ENCODE measurements at regions not wholly inside any gene's neighbourhood (a gene's known extent, or its start where the extent isn't known, plus 50 kb on each side); places are given as distances from the start of the nearest gene placed in this dataset.

DNA sequence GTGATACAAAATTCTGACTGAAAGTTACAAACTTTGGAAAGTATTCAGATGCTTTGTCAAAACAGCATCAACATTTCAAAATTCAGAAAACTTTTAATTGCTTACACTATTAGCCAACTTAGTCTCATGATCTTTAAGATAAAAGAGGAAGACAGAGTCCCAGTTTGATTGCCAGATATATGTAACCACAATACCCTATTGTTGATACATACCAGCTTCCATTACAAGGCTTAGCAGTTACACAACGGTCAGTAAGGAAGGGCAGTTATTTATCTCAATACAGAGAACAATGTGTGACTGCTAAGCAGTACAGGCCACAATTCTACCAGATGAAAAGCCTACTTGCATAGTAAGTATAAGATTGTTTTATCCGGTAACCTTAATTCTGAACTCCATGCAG is 138.4 kb downstream of the SPANXN3 start:
- H3K36me3 ChIP-seq (ENCODE audit: insufficient read depth, low read length), result no peaks in the 10 kb centered on the region
- no peak overlapping the region for H2AFZ ChIP-seq (ENCODE audit: low read length)
- no peaks in the 10 kb centered on the region for H3K9me2 ChIP-seq (ENCODE audit: insufficient read depth, low read length)
- H3K27ac ChIP-seq (ENCODE audit: low read depth, low read length, poor library complexity, severe bottlenecking), result no peak overlapping the region
- no TSS peak for BruUV-seq (replicated peaks)
- CTCF ChIA-PET (ENCODE audit: unreplicated experiment), result no interaction called here
- no peak for TF ChIP-seq EZH2phosphoT487 (IDR thresholded peaks at IDR 0.05; ENCODE audit: borderline replicate concordance, low read depth, low read length)
- TF ChIP-seq, protein P1, sequence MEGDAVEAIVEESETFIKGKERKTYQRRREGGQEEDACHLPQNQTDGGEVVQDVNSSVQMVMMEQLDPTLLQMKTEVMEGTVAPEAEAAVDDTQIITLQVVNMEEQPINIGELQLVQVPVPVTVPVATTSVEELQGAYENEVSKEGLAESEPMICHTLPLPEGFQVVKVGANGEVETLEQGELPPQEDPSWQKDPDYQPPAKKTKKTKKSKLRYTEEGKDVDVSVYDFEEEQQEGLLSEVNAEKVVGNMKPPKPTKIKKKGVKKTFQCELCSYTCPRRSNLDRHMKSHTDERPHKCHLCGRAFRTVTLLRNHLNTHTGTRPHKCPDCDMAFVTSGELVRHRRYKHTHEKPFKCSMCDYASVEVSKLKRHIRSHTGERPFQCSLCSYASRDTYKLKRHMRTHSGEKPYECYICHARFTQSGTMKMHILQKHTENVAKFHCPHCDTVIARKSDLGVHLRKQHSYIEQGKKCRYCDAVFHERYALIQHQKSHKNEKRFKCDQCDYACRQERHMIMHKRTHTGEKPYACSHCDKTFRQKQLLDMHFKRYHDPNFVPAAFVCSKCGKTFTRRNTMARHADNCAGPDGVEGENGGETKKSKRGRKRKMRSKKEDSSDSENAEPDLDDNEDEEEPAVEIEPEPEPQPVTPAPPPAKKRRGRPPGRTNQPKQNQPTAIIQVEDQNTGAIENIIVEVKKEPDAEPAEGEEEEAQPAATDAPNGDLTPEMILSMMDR (conservative IDR thresholded peaks at IDR 0.05; ENCODE audit: low read length), result no peak
- no peaks in the 10 kb centered on the region for H3K4me1 ChIP-seq (ENCODE audit: insufficient read depth, low read length, poor library complexity, severe bottlenecking)
- DNase-seq (ENCODE audit: low spot score), result no peak
- no peaks in the 10 kb centered on the region for H3K79me2 ChIP-seq (ENCODE audit: insufficient read depth, low read depth, low read length)
- no peak overlapping the region for H3K4me2 ChIP-seq (ENCODE audit: low read length)
- no peaks in the 10 kb centered on the region for H3K9me3 ChIP-seq (ENCODE audit: low read length)
- H3K4me3 ChIP-seq (ENCODE audit: low read depth, low read length, poor library complexity, severe bottlenecking), result no peak overlapping the region
- intact Hi-C loops (cut with micrococcal nuclease; ENCODE audit: unreplicated experiment), result no loop called here
- POLR2A ChIA-PET, result no interaction called here
- no peaks in the 10 kb centered on the region for H4K20me1 ChIP-seq (ENCODE audit: insufficient read depth, low read length)

DNA sequence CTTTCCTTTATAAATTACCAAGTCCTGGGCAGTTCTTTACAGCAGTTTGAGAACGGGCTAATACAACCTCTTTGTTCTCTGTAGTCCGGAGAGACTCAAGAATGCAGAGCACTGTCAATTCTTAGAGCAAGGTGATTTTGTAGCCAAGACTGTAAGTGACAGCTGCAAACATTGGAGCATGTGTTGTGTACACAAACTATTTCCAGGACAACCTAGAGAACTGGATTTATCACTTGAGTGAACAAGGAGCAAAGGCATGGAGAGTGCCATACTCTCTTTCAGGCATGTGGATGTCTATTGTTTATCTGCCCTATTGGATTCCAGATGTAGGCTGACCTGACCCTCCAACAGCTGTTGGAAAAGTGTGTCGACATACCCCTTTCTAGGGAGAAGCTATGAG is 153.9 kb downstream of the SPANXN3 start:
- DNase-seq (ENCODE audit: low spot score), result no peak

DNA sequence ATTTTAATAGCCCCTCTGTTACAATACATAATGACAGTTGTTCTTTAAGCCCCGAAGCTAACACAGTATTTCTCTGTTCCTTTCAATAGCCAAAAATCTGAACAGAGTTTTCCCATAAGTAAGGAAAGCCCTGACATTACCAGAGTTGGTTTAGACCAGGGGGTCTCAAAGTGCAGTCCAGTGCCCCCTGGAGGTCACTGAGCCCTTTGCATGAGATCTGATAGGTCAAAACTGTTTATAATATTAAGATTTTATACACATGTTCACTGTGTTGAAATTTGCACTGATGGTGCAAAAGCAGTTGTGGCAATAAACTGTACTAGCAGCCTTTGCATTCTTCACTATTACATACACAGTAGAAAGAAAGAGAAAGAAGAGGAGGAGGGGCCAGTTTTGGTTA is 177.1 kb downstream of the SPANXN3 start:
- no peaks in the 10 kb centered on the region for H3K9me3 ChIP-seq (ENCODE audit: low read length)
- no peaks in the 10 kb centered on the region for H4K20me1 ChIP-seq (ENCODE audit: insufficient read depth, low read length)
- TF ChIP-seq, protein P1 (conservative IDR thresholded peaks at IDR 0.05; ENCODE audit: low read length), result 0 out of 2 replicates have a peak, but pooled peaks have one; percentile 16
- no peak for TF ChIP-seq EZH2phosphoT487 (IDR thresholded peaks at IDR 0.05; ENCODE audit: borderline replicate concordance, low read depth, low read length)
- no peak overlapping the region for H3K4me3 ChIP-seq (ENCODE audit: low read depth, low read length, poor library complexity, severe bottlenecking)
- no peaks in the 10 kb centered on the region for H3K79me2 ChIP-seq (ENCODE audit: insufficient read depth, low read depth, low read length)
- no peak for DNase-seq (ENCODE audit: low spot score)
- intact Hi-C loops (cut with micrococcal nuclease; ENCODE audit: unreplicated experiment), result no loop called here
- H3K4me1 ChIP-seq (ENCODE audit: insufficient read depth, low read length, poor library complexity, severe bottlenecking), result no peaks in the 10 kb centered on the region
- H3K27ac ChIP-seq (ENCODE audit: low read depth, low read length, poor library complexity, severe bottlenecking), result no peak overlapping the region
- H3K9me2 ChIP-seq (ENCODE audit: insufficient read depth, low read length), result no peaks in the 10 kb centered on the region
- no peaks in the 10 kb centered on the region for H3K36me3 ChIP-seq (ENCODE audit: insufficient read depth, low read length)
- CTCF ChIA-PET (ENCODE audit: unreplicated experiment), result no interaction called here
- BruUV-seq (replicated peaks), result no TSS peak
- no peak overlapping the region for H3K4me2 ChIP-seq (ENCODE audit: low read length)
- H2AFZ ChIP-seq (ENCODE audit: low read length), result no peak overlapping the region
- POLR2A ChIA-PET, result no interaction called here

More for the DNA sequence above, 153.9 kb downstream of the SPANXN3 start:
- Histone ChIP-seq H3K4me1 (ENCODE audit: insufficient read depth, low read length, poor library complexity, severe bottlenecking) (no peaks in the 10 kb centered on the region), H3K4me3 (ENCODE audit: low read depth, low read length, poor library complexity, severe bottlenecking) (no peak overlapping the region), H3K27ac (ENCODE audit: low read depth, low read length, poor library complexity, severe bottlenecking) (no peak overlapping the region), H2AFZ (ENCODE audit: low read length) (no peak overlapping the region), H3K36me3 (ENCODE audit: insufficient read depth, low read length) (no peaks in the 10 kb centered on the region), H3K4me2 (ENCODE audit: low read length) (no peak overlapping the region), H3K9me3 (ENCODE audit: low read length) (no peaks in the 10 kb centered on the region), H3K9me2 (ENCODE audit: insufficient read depth, low read length) (no peaks in the 10 kb centered on the region), H3K79me2 (ENCODE audit: insufficient read depth, low read depth, low read length) (no peaks in the 10 kb centered on the region), H4K20me1 (ENCODE audit: insufficient read depth, low read length) (no peaks in the 10 kb centered on the region)
- no TSS peak for BruUV-seq (replicated peaks)
- POLR2A ChIA-PET, result no interaction called here
- intact Hi-C loops (cut with micrococcal nuclease; ENCODE audit: unreplicated experiment), result no loop called here
- CTCF ChIA-PET (ENCODE audit: unreplicated experiment), result no interaction called here
- TF ChIP-seq, protein P1 (conservative IDR thresholded peaks at IDR 0.05; ENCODE audit: low read length), result no peak
- TF ChIP-seq EZH2phosphoT487 (IDR thresholded peaks at IDR 0.05; ENCODE audit: borderline replicate concordance, low read depth, low read length), result no peak

Data from OCI-LY7 (cell line).